Hematopoietic multipotent progenitor cell treated with erythropoietin and hydrocortisone succinate and interleukin-3 and kit ligand, for 6 days (in vitro differentiated cells): ENCODE measurements at regions not wholly inside any gene's neighbourhood (a gene's known extent, or its start where the extent isn't known, plus 50 kb on each side); places are given as distances from the start of the nearest gene placed in this dataset.
"Not testable (repeated sequence)": the region's sequence is repeated elsewhere in the genome, so short reads cannot be mapped to it uniquely, and the experiment has no call there.

Experiments
- DNase-seq: peaks from one replicate; pipeline ENCODE4 v3.0.0-alpha.2; 2015

- no peak for DNase-seq
Measured at GRCh38 chr21:34220556-34221195, 143.1 kb upstream of the KCNE2 start.

- no peak for DNase-seq
Measured at GRCh38 chr21:34221331-34222030, 142.3 kb upstream of the KCNE2 start.

- DNase-seq, result no peak
Measured at GRCh38 chr21:34222031-34222335, 141.8 kb upstream of the KCNE2 start.

GRCh38 chr21:34223376-34223775 is 140.4 kb upstream of the KCNE2 start:
- peak; percentile 14 for DNase-seq

DNA sequence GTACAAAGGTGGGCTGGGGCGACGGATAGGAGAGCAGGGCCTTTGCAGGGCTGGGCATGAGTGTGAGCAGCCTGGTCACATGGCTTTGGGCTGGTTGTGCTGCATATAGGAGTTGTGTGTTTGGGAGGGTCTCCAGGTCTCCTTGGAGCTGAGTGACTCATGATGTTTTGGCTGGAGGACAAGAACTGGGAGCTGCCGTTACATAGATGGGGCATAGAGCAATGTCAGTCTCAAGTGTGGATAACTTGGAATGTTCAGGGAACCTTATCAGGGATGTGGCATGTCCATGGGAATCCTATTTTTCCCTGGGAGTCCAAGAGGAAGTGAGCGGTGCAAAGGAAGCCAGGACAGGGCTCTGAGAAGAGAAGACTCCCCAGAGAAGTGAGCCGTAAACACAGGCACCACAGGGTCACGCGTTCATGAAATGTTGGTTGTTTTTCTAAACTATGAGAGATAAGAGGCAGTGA is 136.4 kb upstream of the KCNE2 start:
- no peak for DNase-seq

- no peak for DNase-seq
Measured at GRCh38 chr21:34228792-34229191, 135.0 kb upstream of the KCNE2 start.

GRCh38 chr21:34229353-34229752 is 134.5 kb upstream of the KCNE2 start:
- no peak for DNase-seq

- DNase-seq, result not testable (repeated sequence)
Measured at GRCh38 chr21:34233741-34234140, 130.1 kb upstream of the KCNE2 start.

GRCh38 chr21:34235514-34235913 is 128.3 kb upstream of the KCNE2 start:
- DNase-seq, result no peak

- no peak for DNase-seq
Measured at GRCh38 chr21:34242973-34243372, 120.8 kb upstream of the KCNE2 start.

- peak; percentile 47 for DNase-seq
Measured at GRCh38 chr21:34243562-34243961, 120.2 kb upstream of the KCNE2 start.

- DNase-seq, result no peak
Measured at GRCh38 chr21:34252751-34253150, 111.1 kb upstream of the KCNE2 start.

- DNase-seq, result no peak
Measured at GRCh38 chr21:34255073-34255472, 108.7 kb upstream of the KCNE2 start.

- DNase-seq, result no peak
Measured at GRCh38 chr21:34260277-34261008, 103.4 kb upstream of the KCNE2 start.

- no peak for DNase-seq
Measured at GRCh38 chr21:34261841-34262468, 101.9 kb upstream of the KCNE2 start.

DNA sequence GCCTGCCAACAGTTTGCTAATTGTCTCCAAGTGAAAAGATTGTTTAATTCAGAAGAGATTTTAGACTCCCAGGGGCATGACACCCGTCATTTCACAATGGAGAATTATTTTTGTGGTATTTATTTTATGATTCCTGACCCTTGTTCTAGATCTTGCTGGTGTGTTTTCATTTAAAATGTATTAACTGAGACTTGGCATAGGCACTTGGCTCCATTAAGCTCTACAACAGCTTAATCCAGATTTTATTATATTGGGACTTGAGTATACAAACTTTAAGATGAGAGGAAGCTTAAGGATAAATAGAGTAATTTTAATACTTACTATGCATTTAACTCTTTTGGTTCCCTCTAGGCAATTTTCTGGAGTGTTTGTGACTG is 101.3 kb upstream of the KCNE2 start:
- DNase-seq, result no peak

GRCh38 chr21:34263629-34264028 is 100.2 kb upstream of the KCNE2 start:
- DNase-seq, result no peak

GRCh38 chr21:34266351-34266750 is 97.5 kb upstream of the KCNE2 start:
- no peak for DNase-seq

- DNase-seq, result no peak
Measured at GRCh38 chr21:34268493-34268892, 95.3 kb upstream of the KCNE2 start.

DNA sequence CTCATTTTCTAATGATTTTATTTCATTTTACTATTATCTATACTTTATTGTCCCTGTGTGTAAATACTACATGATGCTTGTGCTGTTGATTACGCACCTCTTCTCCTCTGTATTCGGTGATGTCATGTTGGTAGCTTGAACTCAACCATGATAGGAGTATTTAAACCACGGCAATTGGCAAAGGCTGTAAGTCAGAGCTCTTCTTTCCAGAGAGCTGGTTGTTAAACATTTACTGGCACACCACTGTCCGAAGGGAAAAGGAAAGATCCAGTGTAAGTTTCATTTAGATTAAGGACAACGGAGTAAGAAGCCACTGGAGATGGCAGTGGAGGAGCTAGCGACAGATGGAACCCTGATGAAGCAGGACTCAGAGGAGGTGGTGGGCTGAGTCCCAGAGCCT is 93.4 kb upstream of the KCNE2 start:
- no peak for DNase-seq

- no peak for DNase-seq
Measured at GRCh38 chr21:34271189-34271851, 92.5 kb upstream of the KCNE2 start.

DNA sequence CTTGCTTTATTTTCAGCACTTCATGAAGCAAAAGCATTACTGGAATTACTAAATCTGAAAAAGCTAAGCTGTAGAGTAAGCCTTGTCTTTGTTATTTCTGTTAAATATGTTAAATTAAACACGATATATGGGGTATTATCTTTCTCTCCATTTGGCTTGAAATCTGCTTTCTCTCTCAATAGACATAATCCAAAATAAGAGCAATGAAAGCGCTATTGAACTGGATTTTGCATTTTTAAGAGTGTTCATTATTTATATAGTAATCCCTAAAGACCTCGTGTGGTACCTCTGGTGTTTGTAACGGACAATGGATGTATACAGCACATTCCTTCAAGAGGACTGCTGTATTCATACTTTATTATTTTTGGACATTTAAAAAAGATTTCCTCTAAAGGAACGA is 91.5 kb upstream of the KCNE2 start:
- DNase-seq, result no peak

DNA sequence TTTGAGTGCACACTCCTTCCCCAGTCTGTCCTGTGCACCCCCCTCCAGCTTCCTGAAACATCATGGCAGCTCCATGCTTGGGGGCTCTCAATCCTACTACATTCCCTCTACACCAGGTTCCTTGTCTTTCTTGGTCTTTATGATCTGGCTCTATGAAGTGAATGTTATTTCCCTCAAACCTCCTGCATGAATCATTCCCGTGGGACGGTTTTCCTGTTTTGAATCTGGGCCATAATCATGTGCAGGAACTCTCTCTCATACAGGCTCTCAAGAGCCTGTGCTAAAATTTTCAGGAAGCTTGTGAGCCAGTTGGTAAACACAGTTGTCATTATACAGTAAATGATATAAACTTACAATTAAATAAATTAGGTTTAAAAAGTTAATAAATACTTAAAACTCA is 89.8 kb upstream of the KCNE2 start:
- DNase-seq, result no peak
